Heart left ventricle (tissue), 13 donors: ENCODE measurements at regions not wholly inside any gene's neighbourhood (a gene's known extent, or its start where the extent isn't known, plus 50 kb on each side); places are given as distances from the start of the nearest gene placed in this dataset.

ENCODE experiments used
- CTCF ChIP-seq, 12 donors: fragments of 200-600 bp; sonication (generic) in 4 of 12; IDR thresholded peaks; one replicate each; pipeline versions ENCODE4 v1.5.0 to v1.8.0; 2018 to 2022; ENCODE audit warnings: antibody characterized with exemption in 12 of 12, mild to moderate bottlenecking in 5 of 12
- POLR2A ChIP-seq, 2 donors: fragments of 450-650 bp; IDR thresholded peaks; one replicate each; pipeline ENCODE4 v1.6.1; 2017; ENCODE audit warnings: antibody characterized with exemption in 2 of 2, mild to moderate bottlenecking in 2 of 2, moderate library complexity in 2 of 2
- donor health status: ischemic (EF 13 %, LVEDD 7.1; RV severe dilation, severe dysfunction).
- donor health status: DM: no; HTN: yes; CAD: no.
- donor health status: DM: no; HTN: no; CAD: no.
- donor health status: ischemic (EF 25% LVEDD 6.9; RV normal size, moderate dysfunction).
- donor health status: ischemic (EF 25% LVEDD 5.7; RV mildly dilated, moderate dysfunction).
- donor health status: ischemic (EF 35%, LVEDD 5.7; RV mildly dilated, moderate dysfunction).
- donor health status: nonischemic (EF 11% LVEDD 7.7; RV severe dilation, severe dysfunction).
- donor health status: DM: yes; HTN: yes; CAD: no.
- donor health status: PGD.
- donor health status: ischemic (EF 29% LVEDD 5.4; RV normal size, mild dysfunction).
- donor health status: nonischemic (EF 23%, LVEDD 6.1; RV moderate dilation, normal function).

- TF ChIP-seq CTCF (IDR thresholded peaks at IDR 0.05) (no peak), POLR2A (IDR thresholded peaks at IDR 0.05) (no peak)
Observed at GRCh38 chr6:106743612-106744011, 114.2 kb downstream of the QRSL1 start.
